OCI-LY7 (cell line): ENCODE measurements at regions not wholly inside any gene's neighbourhood (a gene's known extent, or its start where the extent isn't known, plus 50 kb on each side); places are given as distances from the start of the nearest gene placed in this dataset.

Experiments used
- BruUV-seq: library from RNA; stranded (reverse); fragments of 400-500 nt; replicated peaks from 2 replicates; lab custom pipeline; 2021; lab: Mats Ljungman, UMichigan
- CTCF ChIA-PET: fragments of 300-600 bp; sonication (Branson Sonifier 250); formaldehyde crosslinking; loops from one replicate; lab custom pipeline; 2022; ENCODE audit warnings: antibody characterized with exemption; ENCODE audit not compliant: unreplicated experiment; lab: Charles Lee
- POLR2A ChIA-PET: fragments of 300-600 bp; sonication (Branson Sonifier 250); formaldehyde crosslinking; loops from one replicate; lab custom pipeline; 2022; ENCODE audit warnings: antibody characterized with exemption; lab: Charles Lee
- DNase-seq: peaks from one replicate; pipeline ENCODE4 v3.0.0-alpha.2; 2015; ENCODE audit warnings: low spot score
- H2AFZ ChIP-seq: fragments of 200-600 bp; sonication (generic), shearing (Covaris generic); 2 replicates; pipeline ENCODE4 v1.6.1; 2014; ENCODE audit warnings: mild to moderate bottlenecking, antibody characterized with exemption, low read length, moderate library complexity
- H3K27ac ChIP-seq: fragments of 200-600 bp; sonication (generic); 2 replicates; pipeline ENCODE4 v1.5.1; 2014; ENCODE audit warnings: mixed run types, low read depth, mild to moderate bottlenecking, moderate library complexity, low read length, inconsistent platforms; ENCODE audit not compliant: poor library complexity, severe bottlenecking
- H3K36me3 ChIP-seq: fragments of 200-600 bp; sonication (generic); 2 replicates; pipeline ENCODE4 v1.6.1; 2014; ENCODE audit warnings: mild to moderate bottlenecking, antibody characterized with exemption, low read length, moderate library complexity, mixed read lengths; ENCODE audit not compliant: insufficient read depth
- H3K4me1 ChIP-seq: fragments of 200-600 bp; sonication (generic); 2 replicates; pipeline ENCODE4 v1.5.1; 2014; ENCODE audit warnings: mild to moderate bottlenecking, low read length; ENCODE audit not compliant: insufficient read depth, poor library complexity, severe bottlenecking
- H3K4me2 ChIP-seq: fragments of 200-600 bp; sonication (generic); 2 replicates; pipeline ENCODE4 v1.6.1; 2014; ENCODE audit warnings: mild to moderate bottlenecking, low read length
- H3K4me3 ChIP-seq: fragments of 200-600 bp; sonication (generic); 2 replicates; pipeline ENCODE4 v1.5.1; 2014; ENCODE audit warnings: mild to moderate bottlenecking, low read depth, low read length; ENCODE audit not compliant: poor library complexity, severe bottlenecking
- H3K79me2 ChIP-seq: fragments of 200-600 bp; sonication (generic); 2 replicates; pipeline ENCODE4 v1.6.1; 2016; ENCODE audit warnings: low read depth, mild to moderate bottlenecking, low read length, moderate library complexity, mixed read lengths; ENCODE audit not compliant: insufficient read depth
- H3K9me2 ChIP-seq: fragments of 200-600 bp; sonication (generic); 2 replicates; pipeline ENCODE4 v1.6.1; 2016; ENCODE audit warnings: mild to moderate bottlenecking, low read length, mixed read lengths; ENCODE audit not compliant: insufficient read depth
- H3K9me3 ChIP-seq: fragments of 200-600 bp; sonication (generic); 2 replicates; pipeline ENCODE4 v1.6.1; 2014; ENCODE audit warnings: mild to moderate bottlenecking, mixed run types, low read length, mixed read lengths
- H4K20me1 ChIP-seq: fragments of 200-600 bp; sonication (generic); 2 replicates; pipeline ENCODE4 v1.6.1; 2014; ENCODE audit warnings: mild to moderate bottlenecking, antibody characterized with exemption, low read length, moderate library complexity, mixed read lengths; ENCODE audit not compliant: insufficient read depth
- CTCF ChIP-seq: fragments of 200-600 bp; sonication (generic); conservative IDR thresholded peaks from 2 replicates; pipeline ENCODE4 v1.5.1; 2014; ENCODE audit warnings: mild to moderate bottlenecking, antibody characterized with exemption, low read length, moderate library complexity, mixed read lengths
- EZH2phosphoT487 ChIP-seq: fragments of 200-600 bp; sonication (generic); IDR thresholded peaks from 2 replicates; pipeline ENCODE4 v1.6.1; 2018; ENCODE audit warnings: low read depth, borderline replicate concordance, mild to moderate bottlenecking, mixed run types, antibody characterized with exemption, low read length, moderate library complexity, mixed read lengths
- intact Hi-C: fragments of 100-400 bp; cut with micrococcal nuclease; formaldehyde crosslinking; loops from one replicate; pipeline ENCODE4 v1.10.0; 2022; ENCODE audit not compliant: unreplicated experiment

- CTCF ChIA-PET: no interaction called here
- POLR2A ChIA-PET: no interaction called here
- H4K20me1 ChIP-seq: no peaks in the 10 kb centered on the region
- BruUV-seq: no TSS peak
- H3K9me2 ChIP-seq: no peaks in the 10 kb centered on the region
- H3K4me1 ChIP-seq: no peaks in the 10 kb centered on the region
- no peaks in the 10 kb centered on the region for H3K36me3 ChIP-seq
- no peak for DNase-seq
- no peak overlapping the region for H2AFZ ChIP-seq
- H3K27ac ChIP-seq: no peak overlapping the region
- intact Hi-C loops: no loop called here
- no peaks in the 10 kb centered on the region for H3K9me3 ChIP-seq
- no peak overlapping the region for H3K4me2 ChIP-seq
- no peaks in the 10 kb centered on the region for H3K79me2 ChIP-seq
- H3K4me3 ChIP-seq: no peak overlapping the region
- TF ChIP-seq EZH2phosphoT487 (no peak), CTCF (no peak)
Measured at GRCh38 chr12:58253663-58254062, 312.3 kb downstream of the ATP23 start.

GRCh38 chr12:58254463-58255100 lies 313.2 kb downstream of the ATP23 start:
- Histone ChIP-seq H3K36me3 (no peaks in the 10 kb centered on the region), H3K4me1 (no peaks in the 10 kb centered on the region), H3K4me2 (no peak overlapping the region), H3K9me3 (no peaks in the 10 kb centered on the region), H4K20me1 (no peaks in the 10 kb centered on the region), H3K9me2 (no peaks in the 10 kb centered on the region), H3K79me2 (no peaks in the 10 kb centered on the region), H2AFZ (no peak overlapping the region), H3K27ac (no peak overlapping the region), H3K4me3 (no peak overlapping the region)
- BruUV-seq: no TSS peak
- DNase-seq: no peak
- intact Hi-C loops: no loop called here
- POLR2A ChIA-PET: interaction anchor here (0.7 kb wide), 1 partner anchor 30 kb away, joined by 3 read pairs; no protein-coding TSS in a partner anchor
- no peak for TF ChIP-seq CTCF
- TF ChIP-seq EZH2phosphoT487: no peak
- CTCF ChIA-PET: no interaction called here

GRCh38 chr12:58262796-58263195 lies 321.4 kb downstream of the ATP23 start:
- no peaks in the 10 kb centered on the region for H3K79me2 ChIP-seq
- H3K4me3 ChIP-seq: no peak overlapping the region
- H3K4me2 ChIP-seq: no peak overlapping the region
- ChIA-PET CTCF (no interaction called here), POLR2A (interaction anchor here (0.5 to 1.0 kb wide), 2 partner anchors 12 to 19 kb away, joined by 3 to 5 read pairs; no protein-coding TSS in a partner anchor)
- no peaks in the 10 kb centered on the region for H4K20me1 ChIP-seq
- H3K27ac ChIP-seq: no peak overlapping the region
- H3K9me3 ChIP-seq: no peaks in the 10 kb centered on the region
- no TSS peak for BruUV-seq
- intact Hi-C loops: no loop called here
- no peaks in the 10 kb centered on the region for H3K4me1 ChIP-seq
- no peak for DNase-seq
- TF ChIP-seq EZH2phosphoT487 (no peak), CTCF (no peak)
- H2AFZ ChIP-seq: no peak overlapping the region
- H3K9me2 ChIP-seq: no peaks in the 10 kb centered on the region
- H3K36me3 ChIP-seq: no peaks in the 10 kb centered on the region
